NCI-H2196 treated with DMSO at 0.1 percent for 48 hours (cell line): ENCODE measurements at regions not wholly inside any gene's neighbourhood (a gene's known extent, or its start where the extent isn't known, plus 50 kb on each side); places are given as distances from the start of the nearest gene placed in this dataset.

Experiments used
- DNase-seq: peaks from one replicate; lab custom pipeline; 2025; ENCODE audit not compliant: unreplicated experiment; lab: John Stamatoyannopoulos, UW

GRCh38 chr2:8049851-8050571 lies 631.8 kb upstream of the ID2 start:
- DNase-seq = no peak

GRCh38 chr2:8053216-8053615 lies 628.6 kb upstream of the ID2 start:
- no peak for DNase-seq

GRCh38 chr2:8054070-8054469 lies 627.8 kb upstream of the ID2 start:
- DNase-seq = no peak

- no peak for DNase-seq
These were observed 623.2 kb upstream of the ID2 start for GRCh38 chr2:8058652-8059051.

- DNase-seq = peak; percentile 59
These were observed 622.6 kb upstream of the ID2 start for GRCh38 chr2:8059255-8059654.

- no peak for DNase-seq
These were observed 622.1 kb upstream of the ID2 start for GRCh38 chr2:8059794-8060193.

- no peak for DNase-seq
These were observed 620.6 kb upstream of the ID2 start for GRCh38 chr2:8061219-8061618.

GRCh38 chr2:8064603-8065002 lies 617.3 kb upstream of the ID2 start:
- no peak for DNase-seq

- no peak for DNase-seq
These were observed 616.7 kb upstream of the ID2 start for GRCh38 chr2:8065191-8065590.

GRCh38 chr2:8067784-8068336 lies 614.0 kb upstream of the ID2 start:
- no peak for DNase-seq

- no peak for DNase-seq
These were observed 608.9 kb upstream of the ID2 start for GRCh38 chr2:8072907-8073306.

- no peak for DNase-seq
These were observed 607.9 kb upstream of the ID2 start for GRCh38 chr2:8073916-8074315.

- DNase-seq = no peak
These were observed 605.2 kb upstream of the ID2 start for GRCh38 chr2:8076448-8077342.

GRCh38 chr2:8078705-8079104 lies 603.2 kb upstream of the ID2 start:
- DNase-seq = no peak

- DNase-seq = no peak
These were observed 601.8 kb upstream of the ID2 start for GRCh38 chr2:8080063-8080462.

- no peak for DNase-seq
These were observed 600.7 kb upstream of the ID2 start for GRCh38 chr2:8081130-8081529.

- no peak for DNase-seq
These were observed 599.0 kb upstream of the ID2 start for GRCh38 chr2:8082840-8083239.

GRCh38 chr2:8086357-8086756 lies 595.5 kb upstream of the ID2 start:
- DNase-seq = no peak

- no peak for DNase-seq
These were observed 594.9 kb upstream of the ID2 start for GRCh38 chr2:8086796-8087479.

- DNase-seq = no peak
These were observed 594.4 kb upstream of the ID2 start for GRCh38 chr2:8087480-8087840.

- DNase-seq = no peak
These were observed 593.0 kb upstream of the ID2 start for GRCh38 chr2:8088810-8089209.

GRCh38 chr2:8089596-8089995 lies 592.3 kb upstream of the ID2 start:
- DNase-seq = no peak
